Gastroesophageal sphincter (tissue), 4 donors: ENCODE measurements at regions not wholly inside any gene's neighbourhood (a gene's known extent, or its start where the extent isn't known, plus 50 kb on each side); places are given as distances from the start of the nearest gene placed in this dataset.

Experiments used
- ATAC-seq: fragments of 150-250 bp; one replicate; pipeline ENCODE4 v1.9.1; 2016; ENCODE audit warnings: mild to moderate bottlenecking, moderate library complexity
- H3K27ac ChIP-seq, 4 donors: fragments of 200-600 bp; sonication (generic) in 3 of 4; 1 replicate in 3 of 4; 2 replicates in 1 of 4; pipeline ENCODE4 v1.5.1; 2016 to 2019
- H3K27me3 ChIP-seq: fragments of 200-600 bp; sonication (generic); one replicate; pipeline ENCODE4 v1.5.1; 2019
- H3K36me3 ChIP-seq, 2 donors: fragments of 200-600 bp; sonication (generic); one replicate each; pipeline ENCODE4 v1.5.1; 2019; ENCODE audit warnings: control low read depth in 1 of 2
- H3K4me1 ChIP-seq, 3 donors: fragments of 200-600 bp; sonication (generic); 1 replicate in 2 of 3; 2 replicates in 1 of 3; pipeline ENCODE4 v1.5.1; 2016 to 2019; ENCODE audit warnings: control low read depth in 2 of 3
- H3K4me3 ChIP-seq, 2 donors: fragments of 200-600 bp; sonication (generic); one replicate each; pipeline ENCODE4 v1.5.1; 2019; ENCODE audit warnings: mild to moderate bottlenecking in 1 of 2, moderate library complexity in 1 of 2
- H3K9me3 ChIP-seq, 3 donors: fragments of 200-600 bp; sonication (generic); one replicate each; pipeline ENCODE4 v1.5.1; 2017 to 2019; ENCODE audit warnings: control low read depth in 2 of 3
- CTCF ChIP-seq, 4 experiments: fragments of 200-600 bp in 2 of 4; fragments of 450-650 bp in 2 of 4; sonication (generic) in 1 of 4; IDR thresholded peaks; one replicate each; pipeline ENCODE4 v1.5.1; 2017 to 2019; ENCODE audit warnings: antibody characterized with exemption in 4 of 4, mild to moderate bottlenecking in 2 of 4, moderate library complexity in 2 of 4
- EP300 ChIP-seq: sonication (generic); formaldehyde crosslinking; IDR thresholded peaks from one replicate; pipeline ENCODE4 v1.6.1; 2017; ENCODE audit warnings: antibody characterized with exemption, mild to moderate bottlenecking
- POLR2A ChIP-seq, 2 donors: fragments of 450-650 bp; IDR thresholded peaks; one replicate each; pipeline ENCODE4 v1.6.1; 2017; ENCODE audit warnings: antibody characterized with exemption in 2 of 2, mild to moderate bottlenecking in 2 of 2, moderate library complexity in 1 of 2
- POLR2AphosphoS5 ChIP-seq: sonication (generic); formaldehyde crosslinking; IDR thresholded peaks from one replicate; pipeline ENCODE4 v1.6.1; 2017; ENCODE audit warnings: antibody characterized with exemption
- WGBS, 2 donors: methylation state at CpG; one replicate each; pipeline ENCODE4 v1.1.5; 2018; ENCODE audit warnings: low coverage in 1 of 2; 5-methylcytosine and 5-hydroxymethylcytosine counted together

GRCh38 chr17:70808596-70808995 lies 639.3 kb downstream of the KCNJ2 start:
- H3K27ac ChIP-seq: no peak overlapping the region
- ATAC-seq: no peak
- WGBS, 2 donors: 78 to 88% methylated on average over 2 of the region's 2 CpGs

GRCh38 chr17:70810609-70811008 lies 641.3 kb downstream of the KCNJ2 start:
- no peaks in the 10 kb centered on the region for H3K4me1 ChIP-seq
- no peak overlapping the region for H3K27ac ChIP-seq
- no peaks in the 10 kb centered on the region for H3K9me3 ChIP-seq
- 20% methylated on average over 1 of the region's 1 CpG; no CpG with 5 or more reads in 1 of the 2 donors for WGBS, 2 donors
- no peak for ATAC-seq
- no peaks in the 10 kb centered on the region for H3K27me3 ChIP-seq
- no peak for TF ChIP-seq CTCF (IDR thresholded peaks at IDR 0.05)
- TF ChIP-seq EP300: no peak
- no peak for TF ChIP-seq POLR2AphosphoS5
- no peak for TF ChIP-seq POLR2A (IDR thresholded peaks at IDR 0.05)
- H3K4me3 ChIP-seq: no peak overlapping the region
- H3K36me3 ChIP-seq: no peaks in the 10 kb centered on the region

More at GRCh38 chr17:70808596-70808995, 639.3 kb downstream of the KCNJ2 start:
- no peak for TF ChIP-seq POLR2AphosphoS5
- no peak for TF ChIP-seq CTCF (IDR thresholded peaks at IDR 0.05)
- no peak for TF ChIP-seq EP300
- no peak for TF ChIP-seq POLR2A (IDR thresholded peaks at IDR 0.05)
- H3K9me3 ChIP-seq: no peaks in the 10 kb centered on the region
- no peak overlapping the region for H3K4me3 ChIP-seq
- H3K27me3 ChIP-seq: no peaks in the 10 kb centered on the region
- H3K4me1 ChIP-seq: no peaks in the 10 kb centered on the region
- no peaks in the 10 kb centered on the region for H3K36me3 ChIP-seq

GRCh38 chr17:70813355-70813930 lies 644.1 kb downstream of the KCNJ2 start:
- Histone ChIP-seq H3K4me3 (no peak overlapping the region), H3K27ac (no peak overlapping the region), H3K9me3 (no peaks in the 10 kb centered on the region), H3K36me3 (no peaks in the 10 kb centered on the region), H3K4me1 (no peaks in the 10 kb centered on the region), H3K27me3 (no peaks in the 10 kb centered on the region)
- no peak for TF ChIP-seq POLR2A (IDR thresholded peaks at IDR 0.05)
- TF ChIP-seq EP300: no peak
- no peak for TF ChIP-seq CTCF (IDR thresholded peaks at IDR 0.05)
- no peak for TF ChIP-seq POLR2AphosphoS5
- ATAC-seq: no peak
- WGBS, 2 donors: 54 to 68% methylated on average over 4 to 12 of the region's 12 CpGs

- no peaks in the 10 kb centered on the region for H3K9me3 ChIP-seq
- H3K4me1 ChIP-seq: no peaks in the 10 kb centered on the region
- H3K36me3 ChIP-seq: no peaks in the 10 kb centered on the region
- no peak overlapping the region for H3K4me3 ChIP-seq
- no peak for ATAC-seq
- H3K27me3 ChIP-seq: no peaks in the 10 kb centered on the region
- 88 to 95% methylated on average over 2 of the region's 2 CpGs for WGBS, 2 donors
- H3K27ac ChIP-seq: no peak overlapping the region
- TF ChIP-seq POLR2AphosphoS5 (no peak), POLR2A (IDR thresholded peaks at IDR 0.05) (no peak), EP300 (no peak), CTCF (IDR thresholded peaks at IDR 0.05) (no peak)
Measured at GRCh38 chr17:70819183-70819582, 649.9 kb downstream of the KCNJ2 start.

DNA sequence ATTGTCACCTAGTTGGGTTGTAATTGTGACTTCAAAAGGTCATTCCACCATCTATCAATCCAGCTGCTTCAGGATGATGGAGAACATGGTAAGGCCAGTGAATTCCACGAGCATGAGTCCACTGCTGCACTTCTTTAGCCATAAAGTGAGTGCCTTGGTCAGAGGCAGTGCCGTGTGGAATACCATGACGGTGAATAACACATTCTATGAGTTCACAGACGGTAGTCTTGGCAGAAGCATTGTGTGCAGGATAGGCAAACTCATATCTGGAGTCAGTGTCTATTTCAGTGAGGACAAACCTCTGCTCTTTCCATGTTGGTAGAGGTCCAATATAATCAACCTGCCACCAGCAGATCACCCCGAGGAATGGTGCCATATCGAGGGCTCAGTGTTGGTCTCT lies 650.9 kb downstream of the KCNJ2 start:
- H3K4me1 ChIP-seq: no peaks in the 10 kb centered on the region

More for the DNA sequence above, 650.9 kb downstream of the KCNJ2 start:
- Histone ChIP-seq H3K9me3 (no peaks in the 10 kb centered on the region), H3K36me3 (no peaks in the 10 kb centered on the region), H3K4me3 (no peak overlapping the region), H3K27me3 (no peaks in the 10 kb centered on the region), H3K27ac (no peak overlapping the region)
- WGBS, 2 donors: no CpG with 5 or more reads among the region's 6 CpGs
- TF ChIP-seq POLR2AphosphoS5 (no peak), POLR2A (IDR thresholded peaks at IDR 0.05) (no peak), EP300 (no peak), CTCF (IDR thresholded peaks at IDR 0.05) (no peak)
- no peak for ATAC-seq
